CD4-positive, alpha-beta T cell (primary cell): ENCODE measurements at regions not wholly inside any gene's neighbourhood (a gene's known extent, or its start where the extent isn't known, plus 50 kb on each side); places are given as distances from the start of the nearest gene placed in this dataset.

ENCODE experiments used
- ATAC-seq: fragments of 200-7000 bp; cut with Tn5 transposase; one replicate; pipeline ENCODE4 v1.10.0; 2022; ENCODE audit warnings: mild to moderate bottlenecking; ENCODE audit not compliant: poor library complexity
- CTCF ChIA-PET: fragments of 350-600 bp; sonication (Branson Sonifier 250); formaldehyde crosslinking; loops from one replicate; lab custom pipeline; 2021; ENCODE audit warnings: antibody characterized with exemption, inconsistent platforms; lab: Charles Lee
- POLR2A ChIA-PET: fragments of 350-600 bp; sonication (Branson Sonifier 250); formaldehyde crosslinking; loops from one replicate; lab custom pipeline; 2021; ENCODE audit warnings: antibody characterized with exemption, inconsistent platforms; lab: Charles Lee
- DNase-seq, 14 experiments: peaks; one replicate each; pipeline ENCODE4 v3.0.0-alpha.2; 2013 to 2020; ENCODE audit warnings: mixed read lengths in 2 of 14
- H3K27ac ChIP-seq, 2 donors: one replicate each; pipeline versions ENCODE4 v1.5.1 to v1.7.0; 2013; ENCODE audit warnings: low read length in 2 of 2, low read depth in 1 of 2, mild to moderate bottlenecking in 1 of 2
- H3K27me3 ChIP-seq, 2 experiments: 1 replicate in 1 of 2; 2 replicates in 1 of 2; pipeline versions ENCODE4 v1.6.1 to v1.7.0; 2013; ENCODE audit warnings: low read length in 2 of 2, control low read depth in 1 of 2, mild to moderate bottlenecking in 1 of 2, moderate library complexity in 1 of 2; ENCODE audit not compliant: insufficient read depth in 2 of 2, control insufficient read depth in 1 of 2
- H3K36me3 ChIP-seq: one replicate; pipeline ENCODE4 v1.6.1; 2013; ENCODE audit warnings: low read length, control low read depth; ENCODE audit not compliant: insufficient read depth
- H3K4me1 ChIP-seq: one replicate; pipeline ENCODE4 v1.6.1; 2013; ENCODE audit warnings: low read length, control low read depth; ENCODE audit not compliant: insufficient read depth
- H3K4me3 ChIP-seq: one replicate; pipeline ENCODE4 v1.5.1; 2013; ENCODE audit warnings: mild to moderate bottlenecking, low read length, moderate library complexity
- H3K9me3 ChIP-seq, 2 experiments: 1 replicate in 1 of 2; 2 replicates in 1 of 2; pipeline versions ENCODE4 v1.6.1 to v1.7.0; 2013; ENCODE audit warnings: low read length in 2 of 2, mild to moderate bottlenecking in 2 of 2, control low read depth in 1 of 2, moderate library complexity in 1 of 2; ENCODE audit not compliant: control insufficient read depth in 1 of 2, insufficient read depth in 1 of 2
- H3K27ac Mint-ChIP-seq: one replicate; pipeline ENCODE4 v1.8.0; 2020; ENCODE audit warnings: mixed read lengths
- H3K27me3 Mint-ChIP-seq: one replicate; pipeline ENCODE4 v1.8.0; 2021; ENCODE audit warnings: mixed read lengths
- H3K36me3 Mint-ChIP-seq: one replicate; pipeline ENCODE4 v1.8.0; 2021; ENCODE audit warnings: low read depth, mixed read lengths
- H3K4me1 Mint-ChIP-seq: one replicate; pipeline ENCODE4 v1.8.0; 2021; ENCODE audit warnings: low read depth, mixed read lengths
- H3K4me3 Mint-ChIP-seq: one replicate; pipeline ENCODE4 v1.8.0; 2020; ENCODE audit warnings: mild to moderate bottlenecking, mixed read lengths
- H3K9me3 Mint-ChIP-seq: one replicate; pipeline ENCODE4 v1.8.0; 2020; ENCODE audit warnings: mixed read lengths
- CTCF ChIP-seq: fragments of 200-600 bp; IDR thresholded peaks from one replicate; pipeline ENCODE4 v1.8.0; 2022; ENCODE audit warnings: antibody characterized with exemption, mild to moderate bottlenecking
- intact Hi-C, 2 experiments: fragments of 100-400 bp; cut with DNase I in 1 of 2; cut with micrococcal nuclease in 1 of 2; formaldehyde crosslinking; loops; one replicate each; pipeline versions ENCODE4 v1.15.1 to v1.9.0; 2023 to 2025; cut with DNase I, micrococcal nuclease

GRCh38 chr15:96051598-96051997 is 278.9 kb upstream of the NR2F2 start:
- peaks cover 10% of the 10 kb centered on the region for H3K4me1 ChIP-seq
- H3K9me3 ChIP-seq, result peaks cover 0 to 6% of the 10 kb centered on the region in 2 experiments
- peaks cover 72% of the 10 kb centered on the region for H3K27me3 Mint-ChIP-seq
- H3K4me1 Mint-ChIP-seq, result peaks cover 5% of the 10 kb centered on the region
- no peaks in the 10 kb centered on the region for H3K36me3 Mint-ChIP-seq
- H3K27ac Mint-ChIP-seq, result no peak overlapping the region
- intact Hi-C loops, result no loop called here
- POLR2A ChIA-PET, result no interaction called here
- no peaks in the 10 kb centered on the region for H3K9me3 Mint-ChIP-seq
- peaks cover 15 to 39% of the 10 kb centered on the region in 2 experiments for H3K27me3 ChIP-seq
- no peak overlapping the region for H3K27ac ChIP-seq
- H3K4me3 ChIP-seq, result no peak overlapping the region
- ATAC-seq (no peak), DNase-seq (no peak)
- H3K36me3 ChIP-seq, result no peaks in the 10 kb centered on the region
- no peak for TF ChIP-seq CTCF
- H3K4me3 Mint-ChIP-seq, result no peak overlapping the region
- CTCF ChIA-PET, result no interaction called here

- Mint-ChIP-seq H3K27ac (no peak overlapping the region), H3K27me3 (peaks cover 72% of the 10 kb centered on the region), H3K36me3 (no peaks in the 10 kb centered on the region), H3K4me3 (no peak overlapping the region), H3K4me1 (peaks cover 5% of the 10 kb centered on the region), H3K9me3 (no peaks in the 10 kb centered on the region)
- no peak overlapping the region for H3K27ac ChIP-seq
- no peak for DNase-seq
- H3K9me3 ChIP-seq, result peaks cover 0 to 6% of the 10 kb centered on the region in 2 experiments
- H3K4me1 ChIP-seq, result peaks cover 10% of the 10 kb centered on the region
- no peaks in the 10 kb centered on the region for H3K36me3 ChIP-seq
- H3K27me3 ChIP-seq, result peaks cover 15 to 39% of the 10 kb centered on the region in 2 experiments
- intact Hi-C loops, result no loop called here
- no peak for TF ChIP-seq CTCF
- CTCF ChIA-PET, result no interaction called here
- no peak overlapping the region for H3K4me3 ChIP-seq
- no peak for ATAC-seq
- POLR2A ChIA-PET, result no interaction called here
Measured at GRCh38 chr15:96052154-96052553, 278.3 kb upstream of the NR2F2 start.

GRCh38 chr15:96052572-96053030 is 277.9 kb upstream of the NR2F2 start:
- H3K4me3 Mint-ChIP-seq, result no peak overlapping the region

More at GRCh38 chr15:96052572-96053030, 277.9 kb upstream of the NR2F2 start:
- ChIA-PET POLR2A (no interaction called here), CTCF (no interaction called here)
- H3K27ac Mint-ChIP-seq, result no peak overlapping the region
- no peaks in the 10 kb centered on the region for H3K9me3 Mint-ChIP-seq
- ATAC-seq (no peak), DNase-seq (no peak)
- Histone ChIP-seq H3K27ac (no peak overlapping the region), H3K9me3 (peaks cover 0 to 6% of the 10 kb centered on the region in 2 experiments), H3K27me3 (peaks cover 15 to 39% of the 10 kb centered on the region in 2 experiments), H3K36me3 (no peaks in the 10 kb centered on the region), H3K4me1 (peaks cover 10% of the 10 kb centered on the region), H3K4me3 (no peak overlapping the region)
- H3K4me1 Mint-ChIP-seq, result peaks cover 5% of the 10 kb centered on the region
- no peak for TF ChIP-seq CTCF
- intact Hi-C loops, result no loop called here
- H3K27me3 Mint-ChIP-seq, result peaks cover 73% of the 10 kb centered on the region
- no peaks in the 10 kb centered on the region for H3K36me3 Mint-ChIP-seq
